PC-9 (cell line): ENCODE measurements at regions not wholly inside any gene's neighbourhood (a gene's known extent, or its start where the extent isn't known, plus 50 kb on each side); places are given as distances from the start of the nearest gene placed in this dataset.

Experiments
- EZH2 ChIP-seq: fragments of 200-600 bp; sonication (generic); IDR thresholded peaks from 2 replicates; pipeline ENCODE4 v1.8.0; 2017; ENCODE audit warnings: antibody characterized with exemption, low read depth
- TF ChIP-seq, protein P1 (sequence below): fragments of 200-600 bp; sonication (generic); conservative IDR thresholded peaks from 2 replicates; pipeline ENCODE4 v1.6.1; 2017; ENCODE audit warnings: mixed run types, antibody characterized with exemption, mild to moderate bottlenecking, moderate library complexity

DNA sequence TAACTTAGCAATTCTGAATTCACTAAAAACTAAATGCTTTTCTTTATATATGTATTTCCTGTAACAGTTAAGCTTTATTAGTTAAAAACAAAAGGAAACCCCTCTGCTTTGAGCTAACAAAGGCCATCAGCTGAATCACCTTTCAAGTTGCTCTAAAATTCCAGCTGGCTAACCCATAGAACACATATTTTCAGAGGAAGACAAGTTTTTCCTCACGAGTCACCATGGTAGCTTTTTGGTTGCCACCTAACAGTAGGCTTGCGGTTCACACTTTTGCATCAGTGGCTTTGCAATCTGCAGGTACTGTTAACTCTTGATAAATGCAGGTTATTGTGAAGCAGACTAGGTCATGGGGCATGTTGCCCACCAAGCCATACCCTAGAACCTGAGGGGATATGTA lies 57.6 kb upstream of the IRX5 start:
- TF ChIP-seq, protein P1, sequence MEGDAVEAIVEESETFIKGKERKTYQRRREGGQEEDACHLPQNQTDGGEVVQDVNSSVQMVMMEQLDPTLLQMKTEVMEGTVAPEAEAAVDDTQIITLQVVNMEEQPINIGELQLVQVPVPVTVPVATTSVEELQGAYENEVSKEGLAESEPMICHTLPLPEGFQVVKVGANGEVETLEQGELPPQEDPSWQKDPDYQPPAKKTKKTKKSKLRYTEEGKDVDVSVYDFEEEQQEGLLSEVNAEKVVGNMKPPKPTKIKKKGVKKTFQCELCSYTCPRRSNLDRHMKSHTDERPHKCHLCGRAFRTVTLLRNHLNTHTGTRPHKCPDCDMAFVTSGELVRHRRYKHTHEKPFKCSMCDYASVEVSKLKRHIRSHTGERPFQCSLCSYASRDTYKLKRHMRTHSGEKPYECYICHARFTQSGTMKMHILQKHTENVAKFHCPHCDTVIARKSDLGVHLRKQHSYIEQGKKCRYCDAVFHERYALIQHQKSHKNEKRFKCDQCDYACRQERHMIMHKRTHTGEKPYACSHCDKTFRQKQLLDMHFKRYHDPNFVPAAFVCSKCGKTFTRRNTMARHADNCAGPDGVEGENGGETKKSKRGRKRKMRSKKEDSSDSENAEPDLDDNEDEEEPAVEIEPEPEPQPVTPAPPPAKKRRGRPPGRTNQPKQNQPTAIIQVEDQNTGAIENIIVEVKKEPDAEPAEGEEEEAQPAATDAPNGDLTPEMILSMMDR: no peak
- TF ChIP-seq EZH2: no peak
